HG03064 (cell line): ENCODE measurements at regions not wholly inside any gene's neighbourhood (a gene's known extent, or its start where the extent isn't known, plus 50 kb on each side); places are given as distances from the start of the nearest gene placed in this dataset.
"Not testable (repeated sequence)": the region's sequence is repeated elsewhere in the genome, so short reads cannot be mapped to it uniquely, and the experiment has no call there.

ENCODE experiments used
- ATAC-seq: cut with Tn5 transposase; IDR thresholded peaks from one replicate; pipeline ENCODE4 v1.9.1; 2021; ENCODE audit warnings: low read depth; ENCODE audit not compliant: unreplicated experiment

- ATAC-seq = no peak
Measured at GRCh38 chr3:25169151-25169550, 258.9 kb upstream of the RARB start.

GRCh38 chr3:25170021-25170420 lies 258.0 kb upstream of the RARB start:
- ATAC-seq = no peak

GRCh38 chr3:25171118-25171807 lies 256.8 kb upstream of the RARB start:
- ATAC-seq = no peak

- no peak for ATAC-seq
Measured at GRCh38 chr3:25171897-25172296, 256.2 kb upstream of the RARB start.

- ATAC-seq = no peak
Measured at GRCh38 chr3:25173606-25174005, 254.5 kb upstream of the RARB start.

- ATAC-seq = no peak
Measured at GRCh38 chr3:25174251-25174650, 253.8 kb upstream of the RARB start.

GRCh38 chr3:25177041-25177440 lies 251.0 kb upstream of the RARB start:
- ATAC-seq = no peak

- no peak for ATAC-seq
Measured at GRCh38 chr3:25178672-25179071, 249.4 kb upstream of the RARB start.

GRCh38 chr3:25181096-25181495 lies 247.0 kb upstream of the RARB start:
- no peak for ATAC-seq

GRCh38 chr3:25182794-25183193 lies 245.3 kb upstream of the RARB start:
- ATAC-seq = no peak

- ATAC-seq = no peak
Measured at GRCh38 chr3:25184641-25185250, 243.3 kb upstream of the RARB start.

- ATAC-seq = no peak
Measured at GRCh38 chr3:25191673-25192072, 236.4 kb upstream of the RARB start.

- not testable (repeated sequence) for ATAC-seq
Measured at GRCh38 chr3:25199567-25199966, 228.5 kb upstream of the RARB start.

- no peak for ATAC-seq
Measured at GRCh38 chr3:25212736-25213135, 215.3 kb upstream of the RARB start.

- no peak for ATAC-seq
Measured at GRCh38 chr3:25214034-25214433, 214.0 kb upstream of the RARB start.

GRCh38 chr3:25218362-25218761 lies 209.7 kb upstream of the RARB start:
- no peak for ATAC-seq

- ATAC-seq = no peak
Measured at GRCh38 chr3:25226747-25227146, 201.3 kb upstream of the RARB start.

GRCh38 chr3:25229586-25229985 lies 198.5 kb upstream of the RARB start:
- ATAC-seq = no peak

GRCh38 chr3:25235031-25235430 lies 193.0 kb upstream of the RARB start:
- ATAC-seq = no peak

- no peak for ATAC-seq
Measured at GRCh38 chr3:25235466-25235865, 192.6 kb upstream of the RARB start.

GRCh38 chr3:25237602-25238001 lies 190.5 kb upstream of the RARB start:
- no peak for ATAC-seq

GRCh38 chr3:25239042-25239441 lies 189.0 kb upstream of the RARB start:
- no peak for ATAC-seq
